ENCODE measurements at regions not wholly inside any gene's neighbourhood (a gene's known extent, or its start where the extent isn't known, plus 50 kb on each side); places are given as distances from the start of the nearest gene placed in this dataset.

GRCh38 chr6:44564906-44565524 lies 177.5 kb downstream of the CDC5L start:
- intact Hi-C loops (cut with DNase I, micrococcal nuclease): no loop called here
- no peaks in the 10 kb centered on the region for H3K36me3 Mint-ChIP-seq (ENCODE audit: low read depth)
- no peak overlapping the region for H3K27ac Mint-ChIP-seq
- POLR2A ChIA-PET: no interaction called here
- Histone ChIP-seq H3K4me3 (ENCODE audit: low read length) (no peak overlapping the region), H3K36me3 (ENCODE audit: insufficient read depth, low read length) (no peaks in the 10 kb centered on the region), H3K27me3 (ENCODE audit: control insufficient read depth in 1 of 2, insufficient read depth in 2 of 2, low read length in 2 of 2) (peaks cover 12 to 13% of the 10 kb centered on the region in 2 experiments), H3K4me1 (ENCODE audit: insufficient read depth, low read length) (peaks cover 12% of the 10 kb centered on the region), H3K27ac (ENCODE audit: low read depth in 1 of 2, low read length in 2 of 2) (no peak overlapping the region), H3K9me3 (ENCODE audit: control insufficient read depth in 1 of 2, insufficient read depth in 1 of 2, low read length in 2 of 2) (peaks cover 0 to 3% of the 10 kb centered on the region in 2 experiments)
- no peak overlapping the region for H3K4me3 Mint-ChIP-seq
- CTCF ChIA-PET: no interaction called here
- no peaks in the 10 kb centered on the region for H3K9me3 Mint-ChIP-seq
- peaks cover 6% of the 10 kb centered on the region for H3K4me1 Mint-ChIP-seq (ENCODE audit: low read depth)
- ATAC-seq (ENCODE audit: poor library complexity) (no peak), DNase-seq (no peak)
- TF ChIP-seq CTCF (IDR thresholded peaks at IDR 0.05): no peak
- peaks cover 27% of the 10 kb centered on the region for H3K27me3 Mint-ChIP-seq

DNA sequence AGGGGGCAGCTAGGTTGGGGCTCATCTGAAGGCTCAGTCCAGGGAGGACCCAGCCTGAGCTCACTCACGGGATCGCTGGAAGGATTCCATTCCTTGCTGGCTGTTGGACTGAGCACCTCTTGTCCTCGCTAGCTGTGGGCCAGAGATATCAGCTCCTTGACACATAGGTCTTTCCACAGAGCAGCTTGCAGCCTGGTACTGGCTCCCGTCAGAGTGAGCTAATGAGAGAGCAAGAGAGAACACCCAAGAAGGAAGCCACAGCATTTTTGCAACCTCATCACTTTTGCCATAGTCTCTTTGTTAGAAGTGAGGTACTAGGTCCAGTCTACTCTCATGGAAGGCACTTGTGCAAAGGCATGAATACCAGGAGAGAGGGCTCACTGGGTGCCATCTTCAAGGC lies 179.9 kb downstream of the CDC5L start:
- CTCF ChIA-PET: no interaction called here
- peaks cover 0 to 4% of the 10 kb centered on the region in 2 experiments for H3K9me3 ChIP-seq (ENCODE audit: control insufficient read depth in 1 of 2, insufficient read depth in 1 of 2, low read length in 2 of 2)
- Mint-ChIP-seq H3K36me3 (ENCODE audit: low read depth) (no peaks in the 10 kb centered on the region), H3K27ac (no peak overlapping the region), H3K27me3 (peaks cover 14% of the 10 kb centered on the region), H3K4me3 (no peak overlapping the region), H3K9me3 (no peaks in the 10 kb centered on the region), H3K4me1 (ENCODE audit: low read depth) (no peaks in the 10 kb centered on the region)
- no peak for ATAC-seq (ENCODE audit: poor library complexity)
- no peaks in the 10 kb centered on the region for H3K4me1 ChIP-seq (ENCODE audit: insufficient read depth, low read length)
- no peak overlapping the region for H3K4me3 ChIP-seq (ENCODE audit: low read length)
- no peak for DNase-seq
- H3K27me3 ChIP-seq (ENCODE audit: control insufficient read depth in 1 of 2, insufficient read depth in 2 of 2, low read length in 2 of 2): peaks cover 2 to 3% of the 10 kb centered on the region in 2 experiments
- POLR2A ChIA-PET: no interaction called here
- H3K36me3 ChIP-seq (ENCODE audit: insufficient read depth, low read length): no peaks in the 10 kb centered on the region
- TF ChIP-seq CTCF (IDR thresholded peaks at IDR 0.05): no peak
- intact Hi-C loops (cut with DNase I, micrococcal nuclease): no loop called here
- no peak overlapping the region for H3K27ac ChIP-seq (ENCODE audit: low read depth in 1 of 2, low read length in 2 of 2)

DNA sequence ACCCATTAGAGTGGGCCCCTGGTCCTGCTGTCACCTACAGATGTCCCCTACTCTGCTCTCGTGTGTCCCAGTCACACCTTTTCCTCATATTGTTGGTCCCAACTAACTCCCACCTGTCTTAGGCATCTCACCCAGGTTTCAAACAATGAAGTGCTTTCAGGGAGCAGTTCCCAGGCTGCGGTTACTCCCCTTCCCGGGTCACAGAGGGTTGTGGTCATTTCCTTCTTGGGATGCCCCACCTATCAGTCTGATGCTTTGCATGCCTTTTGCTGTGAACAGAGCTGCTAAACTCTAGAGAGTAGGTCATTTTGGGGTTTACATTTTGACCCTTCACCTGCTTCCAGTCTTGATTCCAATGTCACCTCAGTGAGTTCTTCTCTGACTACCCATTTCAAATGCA lies 181.6 kb downstream of the CDC5L start:
- no peak for TF ChIP-seq CTCF (IDR thresholded peaks at IDR 0.05)
- H3K27me3 Mint-ChIP-seq: peaks cover 8% of the 10 kb centered on the region
- H3K4me3 ChIP-seq (ENCODE audit: low read length): no peak overlapping the region
- H3K4me1 Mint-ChIP-seq (ENCODE audit: low read depth): no peaks in the 10 kb centered on the region
- CTCF ChIA-PET: no interaction called here
- no peaks in the 10 kb centered on the region for H3K9me3 Mint-ChIP-seq
- H3K4me3 Mint-ChIP-seq: no peak overlapping the region
- H3K36me3 Mint-ChIP-seq (ENCODE audit: low read depth): no peaks in the 10 kb centered on the region
- no peak for DNase-seq
- no peak overlapping the region for H3K27ac Mint-ChIP-seq
- intact Hi-C loops (cut with DNase I, micrococcal nuclease): no loop called here
- POLR2A ChIA-PET: no interaction called here
- H3K27me3 ChIP-seq (ENCODE audit: control insufficient read depth in 1 of 2, insufficient read depth in 2 of 2, low read length in 2 of 2): peaks cover 0 to 7% of the 10 kb centered on the region in 2 experiments
- no peaks in the 10 kb centered on the region for H3K4me1 ChIP-seq (ENCODE audit: insufficient read depth, low read length)
- no peak overlapping the region for H3K27ac ChIP-seq (ENCODE audit: low read depth in 1 of 2, low read length in 2 of 2)
- H3K9me3 ChIP-seq (ENCODE audit: control insufficient read depth in 1 of 2, insufficient read depth in 1 of 2, low read length in 2 of 2): peaks cover 0 to 4% of the 10 kb centered on the region in 2 experiments
- no peak for ATAC-seq (ENCODE audit: poor library complexity)
- H3K36me3 ChIP-seq (ENCODE audit: insufficient read depth, low read length): no peaks in the 10 kb centered on the region
